ENCODE measurements at regions not wholly inside any gene's neighbourhood (a gene's known extent, or its start where the extent isn't known, plus 50 kb on each side); places are given as distances from the start of the nearest gene placed in this dataset.

GRCh38 chr1:214739621-214740238 is 136.7 kb downstream of the CENPF start (continued):
- TF ChIP-seq EZH2 (IDR thresholded peaks at IDR 0.05; ENCODE audit: low read depth, low read length, severe bottlenecking) (no peak), SAP30 (IDR thresholded peaks at IDR 0.05; ENCODE audit: insufficient read depth, insufficient replicate concordance, low read length) (no peak), NRF1 (IDR thresholded peaks at IDR 0.05; ENCODE audit: low read depth, low read length) (no peak), CEBPB (IDR thresholded peaks at IDR 0.05; ENCODE audit: low read depth, low read length) (no peak), CTBP2 (IDR thresholded peaks at IDR 0.05; ENCODE audit: borderline replicate concordance, insufficient read depth, insufficient read length, low read length) (no peak)
